HCT116 (cell line): ENCODE measurements at regions not wholly inside any gene's neighbourhood (a gene's known extent, or its start where the extent isn't known, plus 50 kb on each side); places are given as distances from the start of the nearest gene placed in this dataset.

Experiments used
- ATAC-seq: fragments of 200-7000 bp; cut with Tn5 transposase; 2 replicates; pipeline ENCODE4 v1.9.1; 2020; ENCODE audit warnings: mild to moderate bottlenecking, moderate library complexity
- BruUV-seq: library from RNA; stranded (reverse); fragments of 400-500 nt; replicated peaks from 2 replicates; lab custom pipeline; 2021; lab: Mats Ljungman, UMichigan
- CTCF ChIA-PET: fragments of 300-600 bp; sonication (Branson Sonifier 250); formaldehyde crosslinking; loops from one replicate; lab custom pipeline; 2021; ENCODE audit warnings: antibody characterized with exemption; lab: Charles Lee
- POLR2A ChIA-PET: fragments of 300-600, 350-600 bp; sonication (Branson Sonifier 250); formaldehyde crosslinking; loops from one replicate; lab custom pipeline; 2021; ENCODE audit warnings: antibody characterized with exemption; lab: Charles Lee
- RAD21 ChIA-PET, 2 experiments: fragments of 300-600 bp; sonication (Branson Sonifier 250); formaldehyde crosslinking; loops; one replicate each; lab custom pipeline; 2023; ENCODE audit warnings: low total read pairs in 2 of 2; ENCODE audit not compliant: uncharacterized antibody in 2 of 2, unreplicated experiment in 2 of 2, low non-redundant PET in 1 of 2; lab: Charles Lee
- DNase-seq: peaks from one replicate; pipeline ENCODE4 v3.0.0-alpha.2; 2010; ENCODE audit warnings: low read depth, low spot score
- H2AFZ ChIP-seq: fragments of 200-600 bp; shearing (Covaris generic), sonication (generic); 2 replicates; pipeline ENCODE4 v1.6.1; 2017; ENCODE audit warnings: low read depth, mixed run types, mixed read lengths, antibody characterized with exemption, low read length; ENCODE audit not compliant: poor library complexity, severe bottlenecking
- H3K27ac ChIP-seq: 2 replicates; pipeline ENCODE4 v1.5.1; 2012; ENCODE audit warnings: low read depth, low read length
- H3K27me3 ChIP-seq: fragments of 200-600 bp; sonication (generic); 2 replicates; pipeline ENCODE4 v1.6.1; 2016; ENCODE audit warnings: mixed run types, low read length, mixed read lengths; ENCODE audit not compliant: insufficient read depth
- H3K36me3 ChIP-seq, 2 experiments: fragments of 200-500 bp in 1 of 2; fragments of 200-600 bp in 1 of 2; sonication (Bioruptor generic) in 1 of 2; sonication (generic) in 1 of 2; 2 replicates each; pipeline versions ENCODE4 v1.5.1 to v1.6.1; 2014 to 2016; ENCODE audit warnings: low read length in 2 of 2, inconsistent platforms in 1 of 2, mixed read lengths in 1 of 2, mixed run types in 1 of 2; ENCODE audit not compliant: insufficient read depth in 2 of 2, control insufficient read depth in 1 of 2
- H3K4me1 ChIP-seq, 2 experiments: fragments of 200-600 bp in 1 of 2; sonication (generic) in 1 of 2; 2 replicates each; pipeline versions ENCODE4 v1.5.1 to v1.6.1; 2012 to 2017; ENCODE audit warnings: low read length in 2 of 2, inconsistent platforms in 1 of 2, mild to moderate bottlenecking in 1 of 2, mixed read lengths in 1 of 2, mixed run types in 1 of 2, moderate library complexity in 1 of 2; ENCODE audit not compliant: insufficient read depth in 2 of 2, control insufficient read depth in 1 of 2
- H3K4me2 ChIP-seq: fragments of 200-600 bp; sonication (generic); 2 replicates; pipeline ENCODE4 v1.6.1; 2017; ENCODE audit warnings: mixed run types, low read length, mixed read lengths
- H3K4me3 ChIP-seq, 2 experiments: fragments of 200-600 bp in 1 of 2; sonication (generic) in 1 of 2; replicated peaks in 1 of 2; 2 replicates each; pipeline ENCODE4 v1.5.1; 2011 to 2016; ENCODE audit warnings: low read length in 2 of 2, control low read depth in 1 of 2, low read depth in 1 of 2, mild to moderate bottlenecking in 1 of 2, mixed read lengths in 1 of 2, mixed run types in 1 of 2
- H3K79me2 ChIP-seq: fragments of 200-600 bp; sonication (generic); 2 replicates; pipeline ENCODE4 v1.6.1; 2017; ENCODE audit warnings: mild to moderate bottlenecking, mixed run types, low read length, moderate library complexity, mixed read lengths; ENCODE audit not compliant: insufficient read depth
- H3K9ac ChIP-seq: fragments of 200-600 bp; sonication (generic); 2 replicates; pipeline ENCODE4 v1.6.1; 2016; ENCODE audit warnings: low read length, mixed read lengths
- H3K9me2 ChIP-seq: fragments of 200-600 bp; sonication (generic), shearing (Covaris generic); 2 replicates; pipeline ENCODE4 v1.6.1; 2017; ENCODE audit warnings: mixed run types, mild to moderate bottlenecking, moderate library complexity; ENCODE audit not compliant: insufficient read depth
- H3K9me3 ChIP-seq, 2 experiments: fragments of 200-500 bp in 1 of 2; fragments of 200-600 bp in 1 of 2; sonication (Bioruptor generic) in 1 of 2; sonication (generic) in 1 of 2; 2 replicates each; pipeline ENCODE4 v1.6.1; 2014 to 2017; ENCODE audit warnings: low read length in 2 of 2, mixed read lengths in 2 of 2, inconsistent platforms in 1 of 2, low read depth in 1 of 2, mild to moderate bottlenecking in 1 of 2, mixed run types in 1 of 2, moderate library complexity in 1 of 2; ENCODE audit not compliant: control insufficient read depth in 1 of 2, insufficient read depth in 1 of 2
- H4K20me1 ChIP-seq: fragments of 200-600 bp; sonication (generic), shearing (Covaris generic); 2 replicates; pipeline ENCODE4 v1.6.1; 2017; ENCODE audit warnings: mixed run types, mild to moderate bottlenecking, moderate library complexity; ENCODE audit not compliant: insufficient read depth
- ATF3 ChIP-seq: IDR thresholded peaks from 2 replicates; pipeline ENCODE4 v1.6.1; 2012
- CEBPB ChIP-seq: IDR thresholded peaks from 2 replicates; pipeline ENCODE4 v1.6.1; 2012; ENCODE audit warnings: low read depth
- EGR1 ChIP-seq: IDR thresholded peaks from 2 replicates; pipeline ENCODE4 v1.6.1; 2012; ENCODE audit warnings: low read depth
- ELF1 ChIP-seq: IDR thresholded peaks from 2 replicates; pipeline ENCODE4 v1.6.1; 2012; ENCODE audit warnings: low read depth, borderline replicate concordance
- EZH2phosphoT487 ChIP-seq: fragments of 200-600 bp; IDR thresholded peaks from 2 replicates; pipeline ENCODE4 v1.6.1; 2018; ENCODE audit warnings: antibody characterized with exemption, borderline replicate concordance
- FOSL1 ChIP-seq: IDR thresholded peaks from 2 replicates; pipeline ENCODE4 v1.6.1; 2012; ENCODE audit warnings: low read depth
- JUND ChIP-seq: IDR thresholded peaks from 2 replicates; pipeline ENCODE4 v1.6.1; 2012
- POLR2A ChIP-seq: IDR thresholded peaks from 2 replicates; pipeline ENCODE4 v1.7.0; 2011; ENCODE audit warnings: borderline replicate concordance; ENCODE audit not compliant: insufficient read depth, insufficient read length; ENCODE audit errors: extremely low read depth
- POLR2AphosphoS5 ChIP-seq: IDR thresholded peaks from 2 replicates; pipeline ENCODE4 v1.6.1; 2011; ENCODE audit warnings: mild to moderate bottlenecking, low read depth, low read length, moderate library complexity
- RAD21 ChIP-seq: IDR thresholded peaks from 2 replicates; pipeline ENCODE4 v1.6.1; 2012; ENCODE audit warnings: low read depth, mild to moderate bottlenecking
- SIN3A ChIP-seq: IDR thresholded peaks from 2 replicates; pipeline ENCODE4 v1.6.1; 2012; ENCODE audit warnings: low read depth
- TCF7L2 ChIP-seq: IDR thresholded peaks from 2 replicates; pipeline ENCODE4 v1.7.0; 2011; ENCODE audit warnings: borderline replicate concordance, inconsistent platforms; ENCODE audit not compliant: insufficient read depth, insufficient read length; ENCODE audit errors: extremely low read depth
- YY1 ChIP-seq: IDR thresholded peaks from 2 replicates; pipeline ENCODE4 v1.6.1; 2011; ENCODE audit warnings: low read length, low read depth, moderate library complexity, mild to moderate bottlenecking; ENCODE audit not compliant: insufficient replicate concordance; ENCODE audit errors: extremely low read depth
- ZFX ChIP-seq: fragments of 450-650 bp; IDR thresholded peaks from 2 replicates; pipeline ENCODE4 v1.6.1; 2017
- ZNF274 ChIP-seq: fragments of 200-500 bp; sonication (Bioruptor generic); IDR thresholded peaks from 2 replicates; pipeline ENCODE4 v1.6.1; 2014; ENCODE audit warnings: mild to moderate bottlenecking, low read depth, low read length, inconsistent platforms
- intact Hi-C: fragments of 100-400 bp; cut with micrococcal nuclease; formaldehyde crosslinking; loops from 2 replicates; pipeline ENCODE4 v1.10.0; 2022
- TF ChIP-seq, protein P1 (sequence below): IDR thresholded peaks from 2 replicates; pipeline ENCODE4 v1.6.1; 2012; ENCODE audit warnings: low read depth
- TF ChIP-seq, protein P2 (sequence below): IDR thresholded peaks from 2 replicates; pipeline ENCODE4 v1.6.1; 2011; ENCODE audit warnings: mild to moderate bottlenecking, low read length, moderate library complexity; ENCODE audit not compliant: insufficient replicate concordance; ENCODE audit errors: extremely low read depth

- H3K9me2 ChIP-seq, result no peaks in the 10 kb centered on the region
- ChIA-PET CTCF (no interaction called here), RAD21 (no interaction called here), POLR2A (no interaction called here)
- no peaks in the 10 kb centered on the region for H4K20me1 ChIP-seq
- no peaks in the 10 kb centered on the region for H3K36me3 ChIP-seq
- H3K79me2 ChIP-seq, result no peaks in the 10 kb centered on the region
- H2AFZ ChIP-seq, result no peak overlapping the region
- no peak overlapping the region for H3K27ac ChIP-seq
- TF ChIP-seq EGR1 (no peak), POLR2A (no peak), ATF3 (no peak), POLR2AphosphoS5 (no peak), JUND (no peak), RAD21 (no peak), ZFX (no peak), SIN3A (no peak), ELF1 (no peak), EZH2phosphoT487 (no peak), YY1 (no peak), ZNF274 (no peak), TCF7L2 (no peak), CEBPB (no peak), FOSL1 (no peak)
- TF ChIP-seq, protein P1, sequence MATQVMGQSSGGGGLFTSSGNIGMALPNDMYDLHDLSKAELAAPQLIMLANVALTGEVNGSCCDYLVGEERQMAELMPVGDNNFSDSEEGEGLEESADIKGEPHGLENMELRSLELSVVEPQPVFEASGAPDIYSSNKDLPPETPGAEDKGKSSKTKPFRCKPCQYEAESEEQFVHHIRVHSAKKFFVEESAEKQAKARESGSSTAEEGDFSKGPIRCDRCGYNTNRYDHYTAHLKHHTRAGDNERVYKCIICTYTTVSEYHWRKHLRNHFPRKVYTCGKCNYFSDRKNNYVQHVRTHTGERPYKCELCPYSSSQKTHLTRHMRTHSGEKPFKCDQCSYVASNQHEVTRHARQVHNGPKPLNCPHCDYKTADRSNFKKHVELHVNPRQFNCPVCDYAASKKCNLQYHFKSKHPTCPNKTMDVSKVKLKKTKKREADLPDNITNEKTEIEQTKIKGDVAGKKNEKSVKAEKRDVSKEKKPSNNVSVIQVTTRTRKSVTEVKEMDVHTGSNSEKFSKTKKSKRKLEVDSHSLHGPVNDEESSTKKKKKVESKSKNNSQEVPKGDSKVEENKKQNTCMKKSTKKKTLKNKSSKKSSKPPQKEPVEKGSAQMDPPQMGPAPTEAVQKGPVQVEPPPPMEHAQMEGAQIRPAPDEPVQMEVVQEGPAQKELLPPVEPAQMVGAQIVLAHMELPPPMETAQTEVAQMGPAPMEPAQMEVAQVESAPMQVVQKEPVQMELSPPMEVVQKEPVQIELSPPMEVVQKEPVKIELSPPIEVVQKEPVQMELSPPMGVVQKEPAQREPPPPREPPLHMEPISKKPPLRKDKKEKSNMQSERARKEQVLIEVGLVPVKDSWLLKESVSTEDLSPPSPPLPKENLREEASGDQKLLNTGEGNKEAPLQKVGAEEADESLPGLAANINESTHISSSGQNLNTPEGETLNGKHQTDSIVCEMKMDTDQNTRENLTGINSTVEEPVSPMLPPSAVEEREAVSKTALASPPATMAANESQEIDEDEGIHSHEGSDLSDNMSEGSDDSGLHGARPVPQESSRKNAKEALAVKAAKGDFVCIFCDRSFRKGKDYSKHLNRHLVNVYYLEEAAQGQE, result no peak
- TF ChIP-seq, protein P2, sequence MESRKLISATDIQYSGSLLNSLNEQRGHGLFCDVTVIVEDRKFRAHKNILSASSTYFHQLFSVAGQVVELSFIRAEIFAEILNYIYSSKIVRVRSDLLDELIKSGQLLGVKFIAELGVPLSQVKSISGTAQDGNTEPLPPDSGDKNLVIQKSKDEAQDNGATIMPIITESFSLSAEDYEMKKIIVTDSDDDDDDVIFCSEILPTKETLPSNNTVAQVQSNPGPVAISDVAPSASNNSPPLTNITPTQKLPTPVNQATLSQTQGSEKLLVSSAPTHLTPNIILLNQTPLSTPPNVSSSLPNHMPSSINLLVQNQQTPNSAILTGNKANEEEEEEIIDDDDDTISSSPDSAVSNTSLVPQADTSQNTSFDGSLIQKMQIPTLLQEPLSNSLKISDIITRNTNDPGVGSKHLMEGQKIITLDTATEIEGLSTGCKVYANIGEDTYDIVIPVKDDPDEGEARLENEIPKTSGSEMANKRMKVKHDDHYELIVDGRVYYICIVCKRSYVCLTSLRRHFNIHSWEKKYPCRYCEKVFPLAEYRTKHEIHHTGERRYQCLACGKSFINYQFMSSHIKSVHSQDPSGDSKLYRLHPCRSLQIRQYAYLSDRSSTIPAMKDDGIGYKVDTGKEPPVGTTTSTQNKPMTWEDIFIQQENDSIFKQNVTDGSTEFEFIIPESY, result no peak
- no peak overlapping the region for H3K4me3 ChIP-seq
- no peak for ATAC-seq
- no peak overlapping the region for H3K9ac ChIP-seq
- no TSS peak for BruUV-seq
- DNase-seq, result no peak
- H3K27me3 ChIP-seq, result peaks cover 13% of the 10 kb centered on the region
- H3K9me3 ChIP-seq, result no peaks in the 10 kb centered on the region
- H3K4me2 ChIP-seq, result no peak overlapping the region
- intact Hi-C loops, result no loop called here
- no peaks in the 10 kb centered on the region for H3K4me1 ChIP-seq
These were observed 73.5 kb upstream of the SRD5A2 start for GRCh38 chr2:31654241-31654640.
